Ascending aorta (tissue), 2 donors: ENCODE measurements at regions not wholly inside any gene's neighbourhood (a gene's known extent, or its start where the extent isn't known, plus 50 kb on each side); places are given as distances from the start of the nearest gene placed in this dataset.

ENCODE experiments used
- DNase-seq, 2 donors: peaks; one replicate each; pipeline ENCODE4 v3.0.0-alpha.2; 2019; ENCODE audit warnings: low spot score in 2 of 2
- H3K27ac ChIP-seq, 2 donors: fragments of 200-600 bp; sonication (generic); one replicate each; pipeline ENCODE4 v1.5.1; 2016 to 2017; ENCODE audit warnings: mild to moderate bottlenecking in 1 of 2
- H3K27me3 ChIP-seq: fragments of 200-600 bp; sonication (generic); one replicate; pipeline ENCODE4 v1.5.1; 2017
- H3K36me3 ChIP-seq, 2 donors: fragments of 200-600 bp; sonication (generic); one replicate each; pipeline ENCODE4 v1.5.1; 2016
- H3K4me1 ChIP-seq, 2 donors: fragments of 200-600 bp; sonication (generic); one replicate each; pipeline ENCODE4 v1.5.1; 2016 to 2017; ENCODE audit warnings: mild to moderate bottlenecking in 1 of 2
- H3K4me3 ChIP-seq, 2 donors: fragments of 200-600 bp; sonication (generic); one replicate each; pipeline ENCODE4 v1.5.1; 2016 to 2017; ENCODE audit warnings: mild to moderate bottlenecking in 1 of 2
- H3K9me3 ChIP-seq, 2 donors: fragments of 200-600 bp; sonication (generic); one replicate each; pipeline ENCODE4 v1.5.1; 2016
- intact Hi-C: fragments of 100-400 bp; cut with DNase I; formaldehyde crosslinking; loops from one replicate; pipeline ENCODE4 v1.15.1; 2023
- TF ChIP-seq, protein P1 (sequence below), 3 experiments: fragments of 200-600 bp in 2 of 3; fragments of 450-650 bp in 1 of 3; sonication (generic) in 2 of 3; IDR thresholded peaks; one replicate each; pipeline ENCODE4 v1.5.1; 2016 to 2019; ENCODE audit warnings: antibody characterized with exemption in 3 of 3, mild to moderate bottlenecking in 1 of 3, moderate library complexity in 1 of 3

GRCh38 chr11:69427337-69427736, 54.1 kb upstream of the LINC01488 start:
- H3K4me1 ChIP-seq = no peaks in the 10 kb centered on the region
- intact Hi-C loops = no loop called here
- peaks cover 6% of the 10 kb centered on the region in 2 donors for H3K9me3 ChIP-seq
- no peak overlapping the region for H3K4me3 ChIP-seq
- TF ChIP-seq, protein P1, sequence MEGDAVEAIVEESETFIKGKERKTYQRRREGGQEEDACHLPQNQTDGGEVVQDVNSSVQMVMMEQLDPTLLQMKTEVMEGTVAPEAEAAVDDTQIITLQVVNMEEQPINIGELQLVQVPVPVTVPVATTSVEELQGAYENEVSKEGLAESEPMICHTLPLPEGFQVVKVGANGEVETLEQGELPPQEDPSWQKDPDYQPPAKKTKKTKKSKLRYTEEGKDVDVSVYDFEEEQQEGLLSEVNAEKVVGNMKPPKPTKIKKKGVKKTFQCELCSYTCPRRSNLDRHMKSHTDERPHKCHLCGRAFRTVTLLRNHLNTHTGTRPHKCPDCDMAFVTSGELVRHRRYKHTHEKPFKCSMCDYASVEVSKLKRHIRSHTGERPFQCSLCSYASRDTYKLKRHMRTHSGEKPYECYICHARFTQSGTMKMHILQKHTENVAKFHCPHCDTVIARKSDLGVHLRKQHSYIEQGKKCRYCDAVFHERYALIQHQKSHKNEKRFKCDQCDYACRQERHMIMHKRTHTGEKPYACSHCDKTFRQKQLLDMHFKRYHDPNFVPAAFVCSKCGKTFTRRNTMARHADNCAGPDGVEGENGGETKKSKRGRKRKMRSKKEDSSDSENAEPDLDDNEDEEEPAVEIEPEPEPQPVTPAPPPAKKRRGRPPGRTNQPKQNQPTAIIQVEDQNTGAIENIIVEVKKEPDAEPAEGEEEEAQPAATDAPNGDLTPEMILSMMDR (IDR thresholded peaks at IDR 0.05) = no peak
- H3K27me3 ChIP-seq = no peaks in the 10 kb centered on the region
- no peak overlapping the region for H3K27ac ChIP-seq
- H3K36me3 ChIP-seq = no peaks in the 10 kb centered on the region
- no peak for DNase-seq

DNA sequence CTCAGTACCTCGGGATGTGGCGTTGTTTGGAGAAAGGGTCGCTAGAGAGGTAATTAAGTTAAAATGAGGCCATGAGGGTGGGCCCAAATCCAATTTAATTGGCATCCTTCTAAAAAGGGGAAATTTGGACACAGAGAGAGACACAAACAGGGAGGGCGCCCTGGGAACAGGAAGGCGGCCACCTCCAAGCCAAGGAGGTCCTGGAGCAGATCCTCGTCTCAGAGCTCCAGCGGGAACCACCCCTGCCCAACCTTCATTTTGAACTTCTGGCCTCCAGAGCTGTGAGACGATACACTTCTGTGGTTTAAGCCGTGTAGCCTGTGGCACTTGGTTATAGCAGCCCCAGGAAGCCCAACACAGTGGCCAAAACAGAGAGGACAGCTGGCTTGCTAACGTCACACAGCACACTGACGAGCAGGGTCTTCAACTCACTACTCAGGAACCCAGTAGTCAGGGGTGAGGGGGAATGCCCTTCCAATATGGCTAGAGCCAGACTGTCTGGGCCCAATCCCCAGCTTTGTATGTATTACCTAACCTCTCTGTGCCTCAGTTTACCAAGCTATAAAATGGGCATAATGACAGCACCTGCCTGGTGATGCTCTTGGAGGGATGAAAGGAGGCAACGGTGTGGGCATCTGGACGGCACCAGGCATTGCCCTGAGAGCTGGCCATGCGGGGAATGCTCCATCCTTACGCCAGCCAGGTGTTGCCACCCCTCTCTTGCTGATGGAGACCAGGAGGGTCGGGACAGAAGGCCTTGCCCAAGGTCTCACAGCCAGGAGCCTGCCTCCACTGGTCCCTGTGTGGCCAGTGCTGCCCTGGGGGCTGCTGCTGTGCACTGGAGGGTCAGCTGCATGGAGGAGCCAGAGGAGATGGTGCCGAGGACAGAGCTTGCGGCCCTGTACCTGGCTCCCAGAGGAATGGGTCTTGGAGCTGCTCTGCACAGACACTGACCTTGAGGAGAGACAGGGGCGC, 53.3 kb upstream of the LINC01488 start:
- Histone ChIP-seq H3K9me3 (peaks cover 6% of the 10 kb centered on the region in 2 donors), H3K27me3 (no peaks in the 10 kb centered on the region), H3K4me1 (no peaks in the 10 kb centered on the region), H3K27ac (no peak overlapping the region), H3K4me3 (no peak overlapping the region), H3K36me3 (no peaks in the 10 kb centered on the region)
- intact Hi-C loops = no loop called here
- TF ChIP-seq, protein P1 (IDR thresholded peaks at IDR 0.05) = no peak
- DNase-seq = no peak

DNA sequence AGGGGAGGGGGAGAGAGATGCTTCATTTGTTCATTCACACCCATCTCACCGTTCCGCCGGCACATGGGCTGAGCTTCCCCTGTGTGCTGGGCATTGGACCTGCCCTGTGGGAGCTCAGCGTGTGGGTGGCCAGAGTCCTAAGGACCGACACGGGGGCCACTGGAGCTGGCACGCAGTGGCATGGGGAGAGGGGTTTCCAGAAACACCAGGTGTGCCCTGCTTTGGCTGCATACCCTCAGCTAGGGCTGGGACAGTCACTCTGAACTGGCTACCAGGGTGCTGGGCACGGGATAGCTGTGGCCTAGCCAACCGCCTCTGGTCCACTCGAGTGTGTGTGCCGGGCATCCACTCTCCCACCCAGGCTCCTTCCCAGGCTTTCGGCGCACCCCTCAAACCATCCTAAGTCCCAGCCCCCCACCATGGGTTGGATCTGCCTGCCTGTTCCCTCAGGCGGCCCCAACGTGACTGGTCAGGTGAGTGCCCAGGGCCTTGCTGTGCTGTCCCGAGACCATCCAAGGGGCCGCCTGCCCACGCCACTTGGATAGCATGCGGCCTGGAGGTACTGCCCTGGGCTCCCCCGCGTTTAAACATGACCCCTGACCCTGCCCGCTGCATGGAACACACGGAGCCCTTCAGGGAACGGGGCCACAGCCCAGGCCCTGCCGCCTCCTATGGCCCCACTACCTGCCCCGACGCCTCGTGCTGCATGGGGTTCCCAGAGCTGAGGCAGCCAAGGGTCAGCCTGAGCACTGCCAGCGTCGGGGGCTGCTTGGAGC, 51.6 kb upstream of the LINC01488 start:
- no peak overlapping the region for H3K4me3 ChIP-seq
- intact Hi-C loops = no loop called here
- no peak for DNase-seq

GRCh38 chr11:69430566-69430965, 50.9 kb upstream of the LINC01488 start:
- intact Hi-C loops = no loop called here
- no peak for DNase-seq
- Histone ChIP-seq H3K4me3 (no peak overlapping the region), H3K27me3 (no peaks in the 10 kb centered on the region), H3K36me3 (no peaks in the 10 kb centered on the region), H3K27ac (no peak overlapping the region), H3K4me1 (no peaks in the 10 kb centered on the region), H3K9me3 (no peaks in the 10 kb centered on the region)
- TF ChIP-seq, protein P1 (IDR thresholded peaks at IDR 0.05) = no peak

More for the DNA sequence above, 51.6 kb upstream of the LINC01488 start:
- TF ChIP-seq, protein P1 (IDR thresholded peaks at IDR 0.05) = no peak
- no peaks in the 10 kb centered on the region for H3K36me3 ChIP-seq
- H3K9me3 ChIP-seq = peaks cover 2% of the 10 kb centered on the region in 2 donors
- no peaks in the 10 kb centered on the region for H3K27me3 ChIP-seq
- no peak overlapping the region for H3K27ac ChIP-seq
- no peaks in the 10 kb centered on the region for H3K4me1 ChIP-seq

GRCh38 chr11:69431136-69431535, 50.3 kb upstream of the LINC01488 start:
- Histone ChIP-seq H3K4me3 (no peak overlapping the region), H3K27me3 (no peaks in the 10 kb centered on the region), H3K27ac (no peak overlapping the region), H3K4me1 (no peaks in the 10 kb centered on the region), H3K9me3 (no peaks in the 10 kb centered on the region), H3K36me3 (no peaks in the 10 kb centered on the region)
- intact Hi-C loops = no loop called here
- TF ChIP-seq, protein P1 (IDR thresholded peaks at IDR 0.05) = no peak
- DNase-seq = no peak
